Activated T-cell treated with anti-CD3 and anti-CD28 coated beads, Interleukin-2, amount 50 U/mL, for 72 hours (primary cell): ENCODE measurements at regions not wholly inside any gene's neighbourhood (a gene's known extent, or its start where the extent isn't known, plus 50 kb on each side); places are given as distances from the start of the nearest gene placed in this dataset.
"Not testable (repeated sequence)": the region's sequence is repeated elsewhere in the genome, so short reads cannot be mapped to it uniquely, and the experiment has no call there.

ENCODE experiments used
- ATAC-seq, 2 donors: fragments of 150-1000 bp; cut with Tn5 transposase; replicated peaks in 1 of 2; 2 replicates each; pipeline ENCODE4 v1.10.0; 2021; ENCODE audit warnings: moderate library complexity in 2 of 2, mild to moderate bottlenecking in 1 of 2
- DNase-seq, 2 donors: peaks; one replicate each; pipeline ENCODE4 v3.0.0; 2021 to 2022; ENCODE audit warnings: mixed read lengths in 1 of 2
- H3K27ac Mint-ChIP-seq: one replicate; pipeline ENCODE4 v1.8.0; 2022; ENCODE audit warnings: mild to moderate bottlenecking, moderate library complexity, mixed read lengths
- H3K27me3 Mint-ChIP-seq: one replicate; pipeline ENCODE4 v1.8.0; 2022; ENCODE audit warnings: low read depth, mixed read lengths
- H3K36me3 Mint-ChIP-seq, 2 donors: one replicate each; pipeline ENCODE4 v1.8.0; 2022; ENCODE audit warnings: mixed read lengths in 2 of 2, mild to moderate bottlenecking in 1 of 2; ENCODE audit not compliant: insufficient read depth in 2 of 2
- H3K4me1 Mint-ChIP-seq: one replicate; pipeline ENCODE4 v1.8.0; 2022; ENCODE audit warnings: low read depth, mixed read lengths
- H3K4me3 Mint-ChIP-seq, 2 donors: one replicate each; pipeline ENCODE4 v1.8.0; 2022; ENCODE audit warnings: mild to moderate bottlenecking in 2 of 2, mixed read lengths in 2 of 2, moderate library complexity in 2 of 2
- H3K9me3 Mint-ChIP-seq, 2 donors: one replicate each; pipeline ENCODE4 v1.8.0; 2022; ENCODE audit warnings: mixed read lengths in 2 of 2

GRCh38 chr17:21548236-21548635 lies 144.1 kb upstream of the KCNJ18 start:
- DNase-seq (no peak), ATAC-seq (no peak)
- peaks cover 10% of the 10 kb centered on the region for H3K27me3 Mint-ChIP-seq
- peaks cover 0 to 2% of the 10 kb centered on the region in 2 donors for H3K9me3 Mint-ChIP-seq
- no peak overlapping the region for H3K27ac Mint-ChIP-seq
- H3K4me3 Mint-ChIP-seq: peak overlapping the region; percentile 33 to 82
- peaks cover 7 to 16% of the 10 kb centered on the region in 2 donors for H3K36me3 Mint-ChIP-seq
- H3K4me1 Mint-ChIP-seq: peaks cover 43% of the 10 kb centered on the region

- H3K36me3 Mint-ChIP-seq: peaks cover 8 to 21% of the 10 kb centered on the region in 2 donors
- H3K4me1 Mint-ChIP-seq: peaks cover 43% of the 10 kb centered on the region
- H3K27ac Mint-ChIP-seq: peak overlapping the region; percentile 45
- DNase-seq (peak; percentile 54 to 64), ATAC-seq (peak; percentile 41 to 50)
- H3K9me3 Mint-ChIP-seq: peaks cover 1 to 3% of the 10 kb centered on the region in 2 donors
- peaks cover 14% of the 10 kb centered on the region for H3K27me3 Mint-ChIP-seq
- peak overlapping the region; percentile 82 to 88 for H3K4me3 Mint-ChIP-seq
Observed at GRCh38 chr17:21549107-21549687, 143.1 kb upstream of the KCNJ18 start.

- Mint-ChIP-seq H3K27ac (peak overlapping the region; percentile 45), H3K4me1 (peaks cover 43% of the 10 kb centered on the region), H3K4me3 (peak overlapping the region; percentile 82 to 88), H3K36me3 (peaks cover 8 to 22% of the 10 kb centered on the region in 2 donors), H3K27me3 (peaks cover 17% of the 10 kb centered on the region)
- not testable (repeated sequence) for H3K9me3 Mint-ChIP-seq, ATAC-seq
- peak; percentile 24 to 32 for DNase-seq
Observed at GRCh38 chr17:21550031-21550430, 142.3 kb upstream of the KCNJ18 start.

GRCh38 chr17:21551081-21551881 lies 141.0 kb upstream of the KCNJ18 start:
- peaks cover 17% of the 10 kb centered on the region for H3K27me3 Mint-ChIP-seq
- peaks cover 11 to 22% of the 10 kb centered on the region in 2 donors for H3K36me3 Mint-ChIP-seq
- H3K4me1 Mint-ChIP-seq: peaks cover 43% of the 10 kb centered on the region
- ATAC-seq (peak; percentile 86 to 90), DNase-seq (peak; percentile 69 to 81)
- H3K9me3 Mint-ChIP-seq: peaks cover 4 to 10% of the 10 kb centered on the region in 2 donors
- peak overlapping the region; percentile 82 to 88 for H3K4me3 Mint-ChIP-seq
- peak overlapping the region; percentile 16 for H3K27ac Mint-ChIP-seq

- H3K36me3 Mint-ChIP-seq: peaks cover 6 to 11% of the 10 kb centered on the region in 2 donors
- H3K9me3 Mint-ChIP-seq: peaks cover 9 to 12% of the 10 kb centered on the region in 2 donors
- not testable (repeated sequence) for H3K4me1 Mint-ChIP-seq, H3K4me3 Mint-ChIP-seq, H3K27ac Mint-ChIP-seq, ATAC-seq, DNase-seq
- peaks cover 20% of the 10 kb centered on the region for H3K27me3 Mint-ChIP-seq
Observed at GRCh38 chr17:21558921-21559320, 133.4 kb upstream of the KCNJ18 start.

- Mint-ChIP-seq H3K9me3 (peaks cover 1 to 2% of the 10 kb centered on the region in 2 donors), H3K4me1 (no peaks in the 10 kb centered on the region), H3K4me3 (no peak overlapping the region), H3K27ac (no peak overlapping the region), H3K27me3 (peaks cover 17% of the 10 kb centered on the region), H3K36me3 (peaks cover under 1 to 1% of the 10 kb centered on the region in 2 donors)
- no peak for DNase-seq
- no peak for ATAC-seq
Observed at GRCh38 chr17:21564262-21564661, 128.1 kb upstream of the KCNJ18 start.

- H3K27ac Mint-ChIP-seq, ATAC-seq, H3K4me1 Mint-ChIP-seq, H3K9me3 Mint-ChIP-seq, H3K4me3 Mint-ChIP-seq, DNase-seq, H3K36me3 Mint-ChIP-seq: not testable (repeated sequence)
- peaks cover 22% of the 10 kb centered on the region for H3K27me3 Mint-ChIP-seq
Observed at GRCh38 chr17:21564757-21565156, 127.6 kb upstream of the KCNJ18 start.

GRCh38 chr17:21570427-21570826 lies 121.9 kb upstream of the KCNJ18 start:
- H3K36me3 Mint-ChIP-seq: peaks cover 6 to 10% of the 10 kb centered on the region in 2 donors
- peaks cover 26% of the 10 kb centered on the region for H3K27me3 Mint-ChIP-seq
- DNase-seq, ATAC-seq, H3K27ac Mint-ChIP-seq, H3K4me3 Mint-ChIP-seq: not testable (repeated sequence)
- peaks cover 16% of the 10 kb centered on the region for H3K4me1 Mint-ChIP-seq
- H3K9me3 Mint-ChIP-seq: peaks cover 4 to 12% of the 10 kb centered on the region in 2 donors

- Mint-ChIP-seq H3K36me3 (peaks cover 6 to 10% of the 10 kb centered on the region in 2 donors), H3K4me1 (peaks cover 16% of the 10 kb centered on the region), H3K27me3 (peaks cover 26% of the 10 kb centered on the region), H3K9me3 (peaks cover 4 to 12% of the 10 kb centered on the region in 2 donors)
- not testable (repeated sequence) for H3K4me3 Mint-ChIP-seq, DNase-seq, H3K27ac Mint-ChIP-seq, ATAC-seq
Observed at GRCh38 chr17:21572148-21572547, 120.2 kb upstream of the KCNJ18 start.

GRCh38 chr17:21573271-21573960 lies 118.9 kb upstream of the KCNJ18 start:
- Mint-ChIP-seq H3K4me1 (peaks cover 16% of the 10 kb centered on the region), H3K27me3 (peaks cover 26% of the 10 kb centered on the region), H3K9me3 (peaks cover 4 to 12% of the 10 kb centered on the region in 2 donors), H3K4me3 (peak overlapping the region; percentile 19 to 73), H3K36me3 (peaks cover 6 to 10% of the 10 kb centered on the region in 2 donors)
- H3K27ac Mint-ChIP-seq, ATAC-seq, DNase-seq: not testable (repeated sequence)

- Mint-ChIP-seq H3K36me3 (peaks cover 6 to 10% of the 10 kb centered on the region in 2 donors), H3K4me1 (peaks cover 16% of the 10 kb centered on the region), H3K9me3 (peaks cover 4 to 12% of the 10 kb centered on the region in 2 donors), H3K27ac (no peak overlapping the region), H3K27me3 (peaks cover 25% of the 10 kb centered on the region), H3K4me3 (peak overlapping the region; percentile 19 to 73)
- peak; percentile 35 to 48 for DNase-seq
- ATAC-seq: peak; percentile 74 to 83
Observed at GRCh38 chr17:21573961-21574610, 118.2 kb upstream of the KCNJ18 start.

GRCh38 chr17:21574611-21575255 lies 117.6 kb upstream of the KCNJ18 start:
- peaks cover 19% of the 10 kb centered on the region for H3K27me3 Mint-ChIP-seq
- H3K4me1 Mint-ChIP-seq: peaks cover 16% of the 10 kb centered on the region
- peak overlapping the region in 1 of 2 donors; percentile 73 for H3K4me3 Mint-ChIP-seq
- ATAC-seq: peak in 1 of 2 donors; percentile 13
- not testable (repeated sequence) for H3K9me3 Mint-ChIP-seq, H3K27ac Mint-ChIP-seq, DNase-seq
- H3K36me3 Mint-ChIP-seq: peaks cover 6 to 10% of the 10 kb centered on the region in 2 donors
